ENCODE measurements at regions not wholly inside any gene's neighbourhood (a gene's known extent, or its start where the extent isn't known, plus 50 kb on each side); places are given as distances from the start of the nearest gene placed in this dataset.

DNA sequence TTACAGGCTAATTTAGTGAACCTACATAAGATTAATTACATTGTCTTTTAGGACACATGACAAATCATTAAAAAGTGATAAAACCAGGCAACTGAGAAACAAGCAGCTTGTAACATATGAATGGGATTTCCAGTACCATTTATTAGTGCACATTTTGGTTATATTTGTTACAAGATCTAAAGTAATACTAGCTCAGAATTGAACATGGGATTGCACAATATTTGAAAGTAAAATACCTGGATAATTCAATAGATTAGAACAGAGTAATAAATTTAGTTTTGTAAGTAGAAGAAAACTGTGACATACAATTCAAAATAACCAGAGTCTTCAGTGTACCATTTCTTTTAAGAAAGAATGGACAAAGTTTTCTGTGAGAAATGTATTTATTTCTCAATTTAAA lies 1400.7 kb upstream of the ACVR2A start:
- TF ChIP-seq, protein P1, sequence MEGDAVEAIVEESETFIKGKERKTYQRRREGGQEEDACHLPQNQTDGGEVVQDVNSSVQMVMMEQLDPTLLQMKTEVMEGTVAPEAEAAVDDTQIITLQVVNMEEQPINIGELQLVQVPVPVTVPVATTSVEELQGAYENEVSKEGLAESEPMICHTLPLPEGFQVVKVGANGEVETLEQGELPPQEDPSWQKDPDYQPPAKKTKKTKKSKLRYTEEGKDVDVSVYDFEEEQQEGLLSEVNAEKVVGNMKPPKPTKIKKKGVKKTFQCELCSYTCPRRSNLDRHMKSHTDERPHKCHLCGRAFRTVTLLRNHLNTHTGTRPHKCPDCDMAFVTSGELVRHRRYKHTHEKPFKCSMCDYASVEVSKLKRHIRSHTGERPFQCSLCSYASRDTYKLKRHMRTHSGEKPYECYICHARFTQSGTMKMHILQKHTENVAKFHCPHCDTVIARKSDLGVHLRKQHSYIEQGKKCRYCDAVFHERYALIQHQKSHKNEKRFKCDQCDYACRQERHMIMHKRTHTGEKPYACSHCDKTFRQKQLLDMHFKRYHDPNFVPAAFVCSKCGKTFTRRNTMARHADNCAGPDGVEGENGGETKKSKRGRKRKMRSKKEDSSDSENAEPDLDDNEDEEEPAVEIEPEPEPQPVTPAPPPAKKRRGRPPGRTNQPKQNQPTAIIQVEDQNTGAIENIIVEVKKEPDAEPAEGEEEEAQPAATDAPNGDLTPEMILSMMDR (conservative IDR thresholded peaks at IDR 0.05 in 1 of 2, IDR thresholded peaks at IDR 0.05 in 1 of 2; ENCODE audit: low read depth in 1 of 2, low read length in 2 of 2) = no peak
- TF ChIP-seq EZH2 (IDR thresholded peaks at IDR 0.05; ENCODE audit: low read length, missing control alignments) = no peak

All from fibroblast of lung (primary cell).